Osteoblast (primary cell): ENCODE measurements at regions not wholly inside any gene's neighbourhood (a gene's known extent, or its start where the extent isn't known, plus 50 kb on each side); places are given as distances from the start of the nearest gene placed in this dataset.

Source experiments
- DNase-seq: peaks from one replicate; pipeline ENCODE4 v3.0.0; 2011; ENCODE audit warnings: low spot score, mixed read lengths; ENCODE audit not compliant: insufficient read length; ENCODE audit errors: missing footprints
- H2AFZ ChIP-seq: 2 replicates; pipeline ENCODE4 v1.6.0; 2011; ENCODE audit warnings: mild to moderate bottlenecking, low read length
- H3K27ac ChIP-seq: 2 replicates; pipeline ENCODE4 v1.5.1; 2011; ENCODE audit warnings: mild to moderate bottlenecking, low read depth, low read length, moderate library complexity
- H3K27me3 ChIP-seq: 2 replicates; pipeline ENCODE4 v1.6.0; 2012; ENCODE audit warnings: mild to moderate bottlenecking, control low read depth, inconsistent platforms, low read length, moderate library complexity; ENCODE audit not compliant: insufficient read depth
- H3K36me3 ChIP-seq: 2 replicates; pipeline ENCODE4 v1.5.1; 2011; ENCODE audit warnings: mild to moderate bottlenecking, low read length, control low read depth, moderate library complexity; ENCODE audit not compliant: insufficient read depth
- H3K4me1 ChIP-seq: 2 replicates; pipeline ENCODE4 v1.5.1; 2011; ENCODE audit warnings: mild to moderate bottlenecking, low read length, control low read depth, moderate library complexity; ENCODE audit not compliant: insufficient read depth
- H3K4me2 ChIP-seq: 2 replicates; pipeline ENCODE4 v1.6.0; 2011; ENCODE audit warnings: mild to moderate bottlenecking, low read length; ENCODE audit not compliant: insufficient read depth
- H3K4me3 ChIP-seq: fragments of 200-600 bp; sonication (generic); 3 replicates; pipeline ENCODE4 v1.5.1; 2012; ENCODE audit warnings: mild to moderate bottlenecking, low read length, inconsistent platforms; ENCODE audit not compliant: insufficient read depth
- H3K79me2 ChIP-seq: 2 replicates; pipeline ENCODE4 v1.6.0; 2012; ENCODE audit warnings: mild to moderate bottlenecking, low read length, control low read depth, inconsistent platforms; ENCODE audit not compliant: insufficient read depth
- H3K9me3 ChIP-seq: 2 replicates; pipeline ENCODE4 v1.5.1; 2011; ENCODE audit warnings: low read depth, low read length, control low read depth
- H4K20me1 ChIP-seq: 2 replicates; pipeline ENCODE4 v1.6.0; 2012; ENCODE audit warnings: mild to moderate bottlenecking, low read length, control low read depth; ENCODE audit not compliant: insufficient read depth
- CTCF ChIP-seq: IDR thresholded peaks from 2 replicates; pipeline ENCODE4 v1.5.1; 2011; ENCODE audit warnings: mild to moderate bottlenecking, low read depth, low read length, moderate library complexity; ENCODE audit errors: extremely low read depth

GRCh38 chr2:16256601-16257321 lies 316.4 kb downstream of the MYCN start:
- H2AFZ ChIP-seq, result no peak overlapping the region
- H3K79me2 ChIP-seq, result no peaks in the 10 kb centered on the region
- H3K36me3 ChIP-seq, result no peaks in the 10 kb centered on the region
- H3K4me1 ChIP-seq, result no peaks in the 10 kb centered on the region
- no peaks in the 10 kb centered on the region for H3K27me3 ChIP-seq
- no peak for TF ChIP-seq CTCF
- no peak overlapping the region for H3K4me3 ChIP-seq
- DNase-seq, result no peak
- no peaks in the 10 kb centered on the region for H3K9me3 ChIP-seq
- H3K4me2 ChIP-seq, result no peak overlapping the region
- H3K27ac ChIP-seq, result no peak overlapping the region
- no peaks in the 10 kb centered on the region for H4K20me1 ChIP-seq

GRCh38 chr2:16255120-16255519 lies 314.8 kb downstream of the MYCN start:
- Histone ChIP-seq H3K4me3 (no peak overlapping the region), H3K4me2 (no peak overlapping the region), H4K20me1 (no peaks in the 10 kb centered on the region), H2AFZ (no peak overlapping the region), H3K9me3 (no peaks in the 10 kb centered on the region), H3K4me1 (no peaks in the 10 kb centered on the region), H3K36me3 (no peaks in the 10 kb centered on the region), H3K27ac (no peak overlapping the region), H3K27me3 (no peaks in the 10 kb centered on the region), H3K79me2 (no peaks in the 10 kb centered on the region)
- no peak for TF ChIP-seq CTCF
- DNase-seq, result no peak

GRCh38 chr2:16254356-16254965 lies 314.1 kb downstream of the MYCN start:
- H3K79me2 ChIP-seq, result no peaks in the 10 kb centered on the region
- no peaks in the 10 kb centered on the region for H3K27me3 ChIP-seq
- no peaks in the 10 kb centered on the region for H3K36me3 ChIP-seq
- no peak overlapping the region for H3K27ac ChIP-seq
- no peak overlapping the region for H2AFZ ChIP-seq
- no peak for DNase-seq
- no peaks in the 10 kb centered on the region for H4K20me1 ChIP-seq
- no peak overlapping the region for H3K4me3 ChIP-seq
- no peaks in the 10 kb centered on the region for H3K4me1 ChIP-seq
- no peaks in the 10 kb centered on the region for H3K9me3 ChIP-seq
- no peak overlapping the region for H3K4me2 ChIP-seq
- TF ChIP-seq CTCF, result no peak

- TF ChIP-seq CTCF, result no peak
- no peaks in the 10 kb centered on the region for H3K4me1 ChIP-seq
- DNase-seq, result no peak
- no peaks in the 10 kb centered on the region for H3K36me3 ChIP-seq
- H3K4me2 ChIP-seq, result no peak overlapping the region
- H3K79me2 ChIP-seq, result no peaks in the 10 kb centered on the region
- no peak overlapping the region for H3K27ac ChIP-seq
- no peaks in the 10 kb centered on the region for H4K20me1 ChIP-seq
- no peaks in the 10 kb centered on the region for H3K9me3 ChIP-seq
- no peak overlapping the region for H3K4me3 ChIP-seq
- no peak overlapping the region for H2AFZ ChIP-seq
- no peaks in the 10 kb centered on the region for H3K27me3 ChIP-seq
These were observed 312.9 kb downstream of the MYCN start for GRCh38 chr2:16253291-16253690.
